KMS-11 (cell line): ENCODE measurements at regions not wholly inside any gene's neighbourhood (a gene's known extent, or its start where the extent isn't known, plus 50 kb on each side); places are given as distances from the start of the nearest gene placed in this dataset.

Experiments
- H2AFZ ChIP-seq: fragments of 200-600 bp; sonication (generic); 2 replicates; pipeline ENCODE4 v1.6.1; 2016; ENCODE audit warnings: antibody characterized with exemption, mixed run types, low read depth
- H3K27ac ChIP-seq: fragments of 200-600 bp; sonication (generic); 2 replicates; pipeline ENCODE4 v1.6.1; 2016; ENCODE audit warnings: mild to moderate bottlenecking, mixed run types
- H3K27me3 ChIP-seq: fragments of 200-600 bp; sonication (generic); 2 replicates; pipeline ENCODE4 v1.6.1; 2017; ENCODE audit warnings: mild to moderate bottlenecking, low read depth, mixed run types, moderate library complexity; ENCODE audit not compliant: insufficient read depth
- H3K36me3 ChIP-seq: fragments of 200-600 bp; sonication (generic); 2 replicates; pipeline ENCODE4 v1.6.1; 2017; ENCODE audit warnings: mild to moderate bottlenecking, mixed run types; ENCODE audit not compliant: insufficient read depth
- H3K4me1 ChIP-seq: fragments of 200-600 bp; sonication (generic); 2 replicates; pipeline ENCODE4 v1.6.1; 2016; ENCODE audit warnings: mild to moderate bottlenecking, low read depth, mixed run types; ENCODE audit not compliant: poor library complexity, severe bottlenecking
- H3K4me2 ChIP-seq: fragments of 200-600 bp; sonication (generic); 2 replicates; pipeline ENCODE4 v1.7.0; 2016; ENCODE audit warnings: mild to moderate bottlenecking, mixed run types
- H3K4me3 ChIP-seq: fragments of 200-600 bp; sonication (generic); IDR thresholded peaks from 2 replicates; pipeline ENCODE4 v1.6.1; 2017; ENCODE audit warnings: low read depth, low read length, mixed read lengths; ENCODE audit not compliant: insufficient read depth
- H3K79me2 ChIP-seq: fragments of 200-600 bp; sonication (generic); 2 replicates; pipeline ENCODE4 v1.6.1; 2016; ENCODE audit warnings: low read depth, mixed run types; ENCODE audit not compliant: insufficient read depth
- H3K9ac ChIP-seq: fragments of 200-600 bp; sonication (generic); 2 replicates; pipeline ENCODE4 v1.6.1; 2016; ENCODE audit warnings: mild to moderate bottlenecking, mixed run types
- H4K20me1 ChIP-seq: fragments of 200-600 bp; sonication (generic); 2 replicates; pipeline ENCODE4 v1.6.1; 2016; ENCODE audit warnings: mild to moderate bottlenecking, mixed run types; ENCODE audit not compliant: insufficient read depth
- CTCF ChIP-seq: fragments of 200-600 bp; sonication (generic); conservative IDR thresholded peaks from 2 replicates; pipeline ENCODE4 v1.6.1; 2017; ENCODE audit warnings: low read depth, mild to moderate bottlenecking, antibody characterized with exemption, low read length, moderate library complexity, mixed read lengths

GRCh38 chr18:27404855-27405254 is 219.7 kb upstream of the CHST9 start:
- H2AFZ ChIP-seq = no peak overlapping the region
- no peak overlapping the region for H3K27ac ChIP-seq
- H3K9ac ChIP-seq = no peak overlapping the region
- no peak for TF ChIP-seq CTCF
- no peak overlapping the region for H3K4me3 ChIP-seq
- H3K27me3 ChIP-seq = no peaks in the 10 kb centered on the region
- H3K4me1 ChIP-seq = no peaks in the 10 kb centered on the region
- H3K4me2 ChIP-seq = no peak overlapping the region
- H3K79me2 ChIP-seq = no peaks in the 10 kb centered on the region
- H3K36me3 ChIP-seq = no peaks in the 10 kb centered on the region
- H4K20me1 ChIP-seq = no peaks in the 10 kb centered on the region

GRCh38 chr18:27400001-27400400 is 214.9 kb upstream of the CHST9 start:
- Histone ChIP-seq H3K27me3 (no peaks in the 10 kb centered on the region), H3K4me2 (no peak overlapping the region), H3K79me2 (no peaks in the 10 kb centered on the region), H3K36me3 (no peaks in the 10 kb centered on the region), H3K4me3 (no peak overlapping the region), H3K27ac (no peak overlapping the region), H3K4me1 (no peaks in the 10 kb centered on the region), H3K9ac (no peak overlapping the region), H2AFZ (no peak overlapping the region), H4K20me1 (no peaks in the 10 kb centered on the region)
- TF ChIP-seq CTCF = no peak

DNA sequence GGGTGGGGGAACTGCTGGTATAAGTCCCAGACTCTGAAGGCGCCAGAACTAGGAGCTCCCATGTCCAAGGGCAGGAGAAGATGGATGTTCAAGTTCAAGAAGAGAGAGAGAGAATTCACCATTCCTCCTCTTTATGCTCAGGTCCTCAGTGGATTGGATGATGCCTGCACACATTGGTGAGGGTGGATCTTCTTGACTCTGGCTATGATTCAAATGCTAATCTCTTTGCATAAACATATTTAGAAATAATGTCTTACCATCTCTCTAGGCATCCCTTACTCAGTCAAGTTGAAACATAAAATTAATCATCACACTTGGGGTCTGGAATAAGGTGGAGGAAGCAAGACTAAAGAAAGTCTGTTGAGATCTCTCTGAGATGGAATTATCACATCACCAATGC is 210.6 kb upstream of the CHST9 start:
- no peak overlapping the region for H3K27ac ChIP-seq
- H3K4me1 ChIP-seq = no peaks in the 10 kb centered on the region
- TF ChIP-seq CTCF = no peak
- H3K79me2 ChIP-seq = no peaks in the 10 kb centered on the region
- no peak overlapping the region for H3K4me3 ChIP-seq
- no peaks in the 10 kb centered on the region for H3K27me3 ChIP-seq
- no peak overlapping the region for H3K9ac ChIP-seq
- H2AFZ ChIP-seq = no peak overlapping the region
- H3K36me3 ChIP-seq = no peaks in the 10 kb centered on the region
- H3K4me2 ChIP-seq = no peak overlapping the region
- H4K20me1 ChIP-seq = no peaks in the 10 kb centered on the region

- no peaks in the 10 kb centered on the region for H3K27me3 ChIP-seq
- H3K4me1 ChIP-seq = no peaks in the 10 kb centered on the region
- no peak overlapping the region for H3K4me2 ChIP-seq
- no peak overlapping the region for H2AFZ ChIP-seq
- H3K27ac ChIP-seq = no peak overlapping the region
- H3K4me3 ChIP-seq = no peak overlapping the region
- TF ChIP-seq CTCF = no peak
- no peaks in the 10 kb centered on the region for H3K36me3 ChIP-seq
- no peak overlapping the region for H3K9ac ChIP-seq
- no peaks in the 10 kb centered on the region for H3K79me2 ChIP-seq
- no peaks in the 10 kb centered on the region for H4K20me1 ChIP-seq
These were observed 209.6 kb upstream of the CHST9 start for GRCh38 chr18:27394687-27395086.
